ENCODE measurements at regions not wholly inside any gene's neighbourhood (a gene's known extent, or its start where the extent isn't known, plus 50 kb on each side); places are given as distances from the start of the nearest gene placed in this dataset.
"Not testable (repeated sequence)": the region's sequence is repeated elsewhere in the genome, so short reads cannot be mapped to it uniquely, and the experiment has no call there.

- DNase-seq (ENCODE audit: low spot score): not testable (repeated sequence)
Observed at GRCh38 chr4:10388146-10388545, 69.1 kb downstream of the ZNF518B start.

- DNase-seq (ENCODE audit: low spot score): no peak
Observed at GRCh38 chr4:10385994-10386394, 71.2 kb downstream of the ZNF518B start.

- DNase-seq (ENCODE audit: low spot score): no peak
Observed at GRCh38 chr4:10384974-10385373, 72.3 kb downstream of the ZNF518B start.

GRCh38 chr4:10383417-10383816 is 73.8 kb downstream of the ZNF518B start:
- DNase-seq (ENCODE audit: low spot score): no peak

- DNase-seq (ENCODE audit: low spot score): not testable (repeated sequence)
Observed at GRCh38 chr4:10382171-10382570, 75.1 kb downstream of the ZNF518B start.

- no peak for DNase-seq (ENCODE audit: low spot score)
Observed at GRCh38 chr4:10381146-10381545, 76.1 kb downstream of the ZNF518B start.

GRCh38 chr4:10380735-10381134 is 76.5 kb downstream of the ZNF518B start:
- no peak for DNase-seq (ENCODE audit: low spot score)

GRCh38 chr4:10371869-10372471 is 85.3 kb downstream of the ZNF518B start:
- no peak for DNase-seq (ENCODE audit: low spot score)

- no peak for DNase-seq (ENCODE audit: low spot score)
Observed at GRCh38 chr4:10371121-10371520, 86.1 kb downstream of the ZNF518B start.

GRCh38 chr4:10369517-10369916 is 87.7 kb downstream of the ZNF518B start:
- DNase-seq (ENCODE audit: low spot score): no peak

GRCh38 chr4:10366628-10367027 is 90.6 kb downstream of the ZNF518B start:
- DNase-seq (ENCODE audit: low spot score): no peak

GRCh38 chr4:10364194-10364593 is 93.0 kb downstream of the ZNF518B start:
- no peak for DNase-seq (ENCODE audit: low spot score)

GRCh38 chr4:10354746-10355145 is 102.5 kb downstream of the ZNF518B start:
- no peak for DNase-seq (ENCODE audit: low spot score)

- no peak for DNase-seq (ENCODE audit: low spot score)
Observed at GRCh38 chr4:10354225-10354624, 103.0 kb downstream of the ZNF518B start.

- DNase-seq (ENCODE audit: low spot score): no peak
Observed at GRCh38 chr4:10353110-10353509, 104.1 kb downstream of the ZNF518B start.

GRCh38 chr4:10348241-10348640 is 109.0 kb downstream of the ZNF518B start:
- no peak for DNase-seq (ENCODE audit: low spot score)

- DNase-seq (ENCODE audit: low spot score): no peak
Observed at GRCh38 chr4:10347815-10348214, 109.4 kb downstream of the ZNF518B start.

GRCh38 chr4:10347281-10347795 is 109.9 kb downstream of the ZNF518B start:
- no peak for DNase-seq (ENCODE audit: low spot score)

GRCh38 chr4:10346023-10346422 is 111.2 kb downstream of the ZNF518B start:
- DNase-seq (ENCODE audit: low spot score): no peak

GRCh38 chr4:10345381-10345784 is 111.8 kb downstream of the ZNF518B start:
- DNase-seq (ENCODE audit: low spot score): no peak

GRCh38 chr4:10344824-10345223 is 112.4 kb downstream of the ZNF518B start:
- no peak for DNase-seq (ENCODE audit: low spot score)

- DNase-seq (ENCODE audit: low spot score): no peak
Observed at GRCh38 chr4:10343656-10344055, 113.6 kb downstream of the ZNF518B start.

- no peak for DNase-seq (ENCODE audit: low spot score)
Observed at GRCh38 chr4:10342866-10343265, 114.4 kb downstream of the ZNF518B start.

GRCh38 chr4:10336471-10336870 is 120.8 kb downstream of the ZNF518B start:
- no peak for DNase-seq (ENCODE audit: low spot score)

Measured in hematopoietic multipotent progenitor cell treated with erythropoietin and hydrocortisone succinate and interleukin-3 and kit ligand, for 15 days (in vitro differentiated cells).